ENCODE measurements at regions not wholly inside any gene's neighbourhood (a gene's known extent, or its start where the extent isn't known, plus 50 kb on each side); places are given as distances from the start of the nearest gene placed in this dataset.

- TF ChIP-seq EZH2 (IDR thresholded peaks at IDR 0.05; ENCODE audit: low read length, unreplicated experiment) (no peak), CTCF (conservative IDR thresholded peaks at IDR 0.05; ENCODE audit: low read depth, low read length) (no peak)
Measured at GRCh38 chr16:61246592-61246991, 789.6 kb downstream of the CDH8 start.

Data from PC-3 (cell line).